Vagina (tissue), 2 donors: ENCODE measurements at regions not wholly inside any gene's neighbourhood (a gene's known extent, or its start where the extent isn't known, plus 50 kb on each side); places are given as distances from the start of the nearest gene placed in this dataset.

Experiments
- DNase-seq, 2 donors: peaks; one replicate each; pipeline ENCODE4 v3.0.0-alpha.2; 2017; ENCODE audit errors: extremely low spot score in 2 of 2
- H3K27ac ChIP-seq: fragments of 200-600 bp; sonication (generic); one replicate; pipeline ENCODE4 v1.5.1; 2019
- H3K27me3 ChIP-seq: fragments of 200-600 bp; sonication (generic); one replicate; pipeline ENCODE4 v1.5.1; 2019
- H3K36me3 ChIP-seq, 2 donors: fragments of 200-600 bp; sonication (generic); one replicate each; pipeline ENCODE4 v1.5.1; 2017 to 2019
- H3K4me1 ChIP-seq: fragments of 200-600 bp; sonication (generic); one replicate; pipeline ENCODE4 v1.5.1; 2019
- H3K4me3 ChIP-seq, 2 donors: fragments of 200-600 bp; sonication (generic); 1 replicate in 1 of 2; 2 replicates in 1 of 2; pipeline ENCODE4 v1.5.1; 2016 to 2019
- H3K9me3 ChIP-seq: fragments of 200-600 bp; sonication (generic); one replicate; pipeline ENCODE4 v1.5.1; 2019
- CTCF ChIP-seq, 3 experiments: fragments of 450-650 bp in 2 of 3; fragments of 200-600 bp in 1 of 3; sonication (generic) in 1 of 3; IDR thresholded peaks; one replicate each; pipeline ENCODE4 v1.5.1; 2017 to 2019; ENCODE audit warnings: antibody characterized with exemption in 3 of 3, mild to moderate bottlenecking in 2 of 3, moderate library complexity in 2 of 3
- POLR2A ChIP-seq, 2 donors: fragments of 450-650 bp; IDR thresholded peaks; one replicate each; pipeline ENCODE4 v1.6.1; 2017; ENCODE audit warnings: antibody characterized with exemption in 2 of 2, mild to moderate bottlenecking in 2 of 2, moderate library complexity in 2 of 2
- POLR2AphosphoS5 ChIP-seq, 2 donors: sonication (generic); formaldehyde crosslinking; IDR thresholded peaks; one replicate each; pipeline ENCODE4 v1.9.0; 2017; ENCODE audit warnings: antibody characterized with exemption in 2 of 2, mild to moderate bottlenecking in 2 of 2, low read depth in 1 of 2; ENCODE audit not compliant: insufficient read depth in 1 of 2
- intact Hi-C: fragments of 100-400 bp; cut with DNase I; formaldehyde crosslinking; loops from one replicate; pipeline ENCODE4 v1.15.1; 2023

- H3K9me3 ChIP-seq = no peaks in the 10 kb centered on the region
- TF ChIP-seq CTCF (IDR thresholded peaks at IDR 0.05) (no peak), POLR2AphosphoS5 (IDR thresholded peaks at IDR 0.05; ENCODE audit: insufficient read depth in 1 of 2, low read depth in 1 of 2) (no peak), POLR2A (IDR thresholded peaks at IDR 0.05) (no peak)
- no peak overlapping the region for H3K4me3 ChIP-seq
- H3K27me3 ChIP-seq = no peaks in the 10 kb centered on the region
- peaks cover 30% of the 10 kb centered on the region for H3K4me1 ChIP-seq
- intact Hi-C loops = loop anchor here (5.0 kb wide), 1 partner anchor 222 kb away; the partner anchor contains the start of gene CABLES1
- H3K27ac ChIP-seq = peak overlapping the region; percentile 77
- no peak for DNase-seq
- H3K36me3 ChIP-seq = no peaks in the 10 kb centered on the region
These were observed 93.7 kb upstream of the RIOK3 start for GRCh38 chr18:23359421-23359820.

- no peaks in the 10 kb centered on the region for H3K36me3 ChIP-seq
- no peak overlapping the region for H3K4me3 ChIP-seq
- H3K4me1 ChIP-seq = peaks cover 6% of the 10 kb centered on the region
- intact Hi-C loops = no loop called here
- H3K27me3 ChIP-seq = no peaks in the 10 kb centered on the region
- H3K9me3 ChIP-seq = no peaks in the 10 kb centered on the region
- no peak for DNase-seq
- TF ChIP-seq POLR2AphosphoS5 (IDR thresholded peaks at IDR 0.05; ENCODE audit: insufficient read depth in 1 of 2, low read depth in 1 of 2) = no peak
- no peak for TF ChIP-seq POLR2A (IDR thresholded peaks at IDR 0.05)
- TF ChIP-seq CTCF (IDR thresholded peaks at IDR 0.05) = no peak
- H3K27ac ChIP-seq = no peak overlapping the region
These were observed 89.1 kb upstream of the RIOK3 start for GRCh38 chr18:23363865-23364570.

- Histone ChIP-seq H3K4me1 (peaks cover 5% of the 10 kb centered on the region), H3K9me3 (no peaks in the 10 kb centered on the region), H3K27ac (peak overlapping the region; percentile 47), H3K27me3 (no peaks in the 10 kb centered on the region), H3K36me3 (no peaks in the 10 kb centered on the region), H3K4me3 (no peak overlapping the region)
- DNase-seq = no peak
- intact Hi-C loops = loop anchor here (5.0 kb wide), 1 partner anchor 108 kb away; no protein-coding TSS in a partner anchor
- TF ChIP-seq POLR2A (IDR thresholded peaks at IDR 0.05) (no peak), CTCF (IDR thresholded peaks at IDR 0.05) (no peak), POLR2AphosphoS5 (IDR thresholded peaks at IDR 0.05; ENCODE audit: insufficient read depth in 1 of 2, low read depth in 1 of 2) (no peak)
These were observed 87.5 kb upstream of the RIOK3 start for GRCh38 chr18:23365602-23366001.

GRCh38 chr18:23369266-23369665, 83.8 kb upstream of the RIOK3 start:
- H3K4me3 ChIP-seq = no peak overlapping the region
- intact Hi-C loops = loop anchor here (5.0 kb wide), 1 partner anchor 112 kb away; no protein-coding TSS in a partner anchor
- no peaks in the 10 kb centered on the region for H3K27me3 ChIP-seq

More at GRCh38 chr18:23369266-23369665, 83.8 kb upstream of the RIOK3 start:
- Histone ChIP-seq H3K27ac (no peak overlapping the region), H3K4me1 (peaks cover 11% of the 10 kb centered on the region), H3K36me3 (no peaks in the 10 kb centered on the region), H3K9me3 (no peaks in the 10 kb centered on the region)
- TF ChIP-seq POLR2A (IDR thresholded peaks at IDR 0.05) (no peak), CTCF (IDR thresholded peaks at IDR 0.05) (no peak), POLR2AphosphoS5 (IDR thresholded peaks at IDR 0.05; ENCODE audit: insufficient read depth in 1 of 2, low read depth in 1 of 2) (no peak)
- no peak for DNase-seq
